WTC11 (cell line): ENCODE measurements at regions not wholly inside any gene's neighbourhood (a gene's known extent, or its start where the extent isn't known, plus 50 kb on each side); places are given as distances from the start of the nearest gene placed in this dataset.

Source experiments
- ATAC-seq: fragments of 200-7000 bp; cut with Tn5 transposase; 2 replicates; pipeline ENCODE4 v1.10.0; 2021; ENCODE audit warnings: mild to moderate bottlenecking, moderate library complexity
- CTCF ChIA-PET: fragments of 300-600 bp; sonication (Branson Sonifier 250); formaldehyde crosslinking; loops from one replicate; lab custom pipeline; 2021; ENCODE audit warnings: antibody characterized with exemption; lab: Charles Lee
- POLR2A ChIA-PET: fragments of 350-600 bp; sonication (Branson Sonifier 250); formaldehyde crosslinking; loops from one replicate; lab custom pipeline; 2021; ENCODE audit warnings: antibody characterized with exemption; lab: Charles Lee
- DNase-seq: peaks from one replicate; pipeline ENCODE4 v3.0.0; 2021; ENCODE audit warnings: low spot score
- H3K27ac Mint-ChIP-seq: 2 replicates; pipeline ENCODE4 v1.8.0; 2021; ENCODE audit warnings: mixed read lengths
- H3K27me3 Mint-ChIP-seq: 2 replicates; pipeline ENCODE4 v1.8.0; 2021; ENCODE audit warnings: low read depth, mild to moderate bottlenecking, moderate library complexity, mixed read lengths
- H3K36me3 Mint-ChIP-seq: 2 replicates; pipeline ENCODE4 v1.8.0; 2021; ENCODE audit warnings: mixed read lengths
- H3K4me1 Mint-ChIP-seq: 2 replicates; pipeline ENCODE4 v1.8.0; 2022; ENCODE audit warnings: mixed read lengths
- H3K4me3 Mint-ChIP-seq: 2 replicates; pipeline ENCODE4 v1.8.0; 2021; ENCODE audit warnings: mild to moderate bottlenecking, moderate library complexity, mixed read lengths
- H3K9me3 Mint-ChIP-seq: 2 replicates; pipeline ENCODE4 v1.8.0; 2021; ENCODE audit warnings: mixed read lengths
- ATF1 ChIP-seq: sonication (generic); formaldehyde crosslinking; IDR thresholded peaks from 2 replicates; pipeline ENCODE4 v1.8.1; 2023; ENCODE audit warnings: mild to moderate bottlenecking, moderate library complexity, missing genetic modification reagents
- CREB1 ChIP-seq: sonication (generic); formaldehyde crosslinking; IDR thresholded peaks from 2 replicates; pipeline ENCODE4 v1.8.0; 2023; ENCODE audit warnings: mild to moderate bottlenecking, missing genetic modification reagents
- FOXJ3 ChIP-seq: sonication (generic); formaldehyde crosslinking; IDR thresholded peaks from 2 replicates; pipeline ENCODE4 v1.9.0; 2021; ENCODE audit warnings: missing genetic modification reagents, mild to moderate bottlenecking, borderline replicate concordance
- FOXK1 ChIP-seq: sonication (generic); formaldehyde crosslinking; IDR thresholded peaks from 2 replicates; pipeline ENCODE4 v1.8.0; 2022; ENCODE audit warnings: mild to moderate bottlenecking, moderate library complexity, missing genetic modification reagents
- JAZF1 ChIP-seq: fragments of 250-450 bp; sonication (Bioruptor Pico); IDR thresholded peaks from 2 replicates; pipeline ENCODE4 v1.9.0; 2021; ENCODE audit warnings: moderate library complexity, mild to moderate bottlenecking, inconsistent platforms
- KAT7 ChIP-seq: sonication (generic); formaldehyde crosslinking; IDR thresholded peaks from 2 replicates; pipeline ENCODE4 v1.8.1; 2023; ENCODE audit warnings: missing genetic modification reagents, mild to moderate bottlenecking, borderline replicate concordance
- MXD4 ChIP-seq: fragments of 250-450 bp; sonication (Bioruptor Pico); IDR thresholded peaks from 2 replicates; pipeline ENCODE4 v1.8.0; 2021; ENCODE audit warnings: mild to moderate bottlenecking, moderate library complexity, borderline replicate concordance
- RORB ChIP-seq: fragments of 250-450 bp; sonication (Bioruptor Pico); IDR thresholded peaks from 2 replicates; pipeline ENCODE4 v1.9.0; 2021; ENCODE audit warnings: mild to moderate bottlenecking
- SOX15 ChIP-seq: fragments of 250-450 bp; sonication (Bioruptor Pico); IDR thresholded peaks from 2 replicates; pipeline ENCODE4 v1.9.0; 2021; ENCODE audit warnings: mild to moderate bottlenecking
- TP53 ChIP-seq: sonication (generic); formaldehyde crosslinking; IDR thresholded peaks from 2 replicates; pipeline ENCODE4 v1.8.1; 2023; ENCODE audit warnings: mild to moderate bottlenecking, missing genetic modification reagents
- ZNF121 ChIP-seq: sonication (generic); formaldehyde crosslinking; IDR thresholded peaks from 2 replicates; pipeline ENCODE4 v1.8.0; 2023; ENCODE audit warnings: missing genetic modification reagents
- TF ChIP-seq, protein P1 (sequence below): sonication (generic); formaldehyde crosslinking; IDR thresholded peaks from 2 replicates; pipeline ENCODE4 v1.8.0; 2023; ENCODE audit warnings: missing genetic modification reagents
- TF ChIP-seq, protein P2 (sequence below): fragments of 250-450 bp; sonication (Bioruptor Pico); IDR thresholded peaks from 2 replicates; pipeline ENCODE4 v1.9.0; 2021; ENCODE audit warnings: moderate library complexity, mild to moderate bottlenecking, inconsistent platforms, borderline replicate concordance
- TF ChIP-seq, protein P3 (sequence below): sonication (generic); formaldehyde crosslinking; IDR thresholded peaks from 2 replicates; pipeline ENCODE4 v1.8.1; 2022; ENCODE audit warnings: low read depth, mild to moderate bottlenecking, moderate library complexity, missing genetic modification reagents, borderline replicate concordance
- TF ChIP-seq, protein P4 (sequence below): sonication (generic); formaldehyde crosslinking; IDR thresholded peaks from 2 replicates; pipeline ENCODE4 v1.8.1; 2023; ENCODE audit warnings: mild to moderate bottlenecking, missing genetic modification reagents
- TF ChIP-seq, protein P5 (sequence below): fragments of 200-600 bp; IDR thresholded peaks from 2 replicates; pipeline ENCODE4 v1.8.0; 2022; ENCODE audit warnings: antibody characterized with exemption
- TF ChIP-seq, protein P6 (sequence below): sonication (generic); formaldehyde crosslinking; IDR thresholded peaks from 2 replicates; pipeline ENCODE4 v1.8.1; 2023; ENCODE audit warnings: mild to moderate bottlenecking, missing genetic modification reagents
- TF ChIP-seq, protein P7 (sequence below): fragments of 250-450 bp; sonication (Bioruptor Pico); IDR thresholded peaks from 2 replicates; pipeline ENCODE4 v1.9.0; 2021; ENCODE audit warnings: mild to moderate bottlenecking
- TF ChIP-seq, protein P8 (sequence below): sonication (generic); formaldehyde crosslinking; IDR thresholded peaks from 2 replicates; pipeline ENCODE4 v1.8.0; 2022; ENCODE audit warnings: missing genetic modification reagents

DNA sequence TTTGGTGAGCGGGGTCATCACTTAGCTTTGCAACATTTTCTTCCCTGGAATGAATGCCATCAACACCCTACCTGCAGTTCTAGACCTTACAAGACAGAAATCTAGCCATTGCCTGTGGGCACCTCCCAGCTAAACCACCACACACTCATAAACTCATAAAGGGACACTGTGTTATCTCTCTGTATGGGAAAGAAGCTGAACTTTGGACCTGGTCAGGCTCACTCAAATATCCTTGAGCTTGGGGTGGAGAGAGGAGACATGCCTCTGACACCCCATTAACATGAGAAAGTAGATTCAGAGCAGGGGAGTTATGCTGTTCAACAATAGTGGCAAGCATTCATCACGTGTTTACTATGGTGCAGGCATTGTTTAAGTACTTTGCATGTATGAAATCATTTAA, 205.6 kb downstream of the ZNF462 start:
- ChIA-PET POLR2A (no interaction called here), CTCF (no interaction called here)
- no peak for ATAC-seq

DNA sequence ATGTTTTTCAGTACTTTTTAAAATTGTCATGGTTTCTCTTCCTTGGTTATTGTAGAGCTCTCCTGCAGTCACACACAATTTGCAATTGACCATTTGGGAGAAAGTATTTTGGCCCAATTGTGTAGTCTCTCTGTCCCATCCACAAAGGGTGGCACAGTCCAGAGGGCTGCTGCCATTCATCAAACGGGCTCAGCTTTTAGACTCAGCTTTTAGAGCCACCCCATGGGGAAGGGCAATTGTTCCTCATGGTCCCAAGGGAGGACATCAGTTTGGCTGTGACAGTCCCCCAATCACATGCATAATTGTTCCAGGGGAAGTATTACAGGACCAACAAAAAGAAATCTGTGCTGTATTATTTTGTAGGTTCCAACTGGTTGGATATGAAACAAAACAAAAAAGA, 207.6 kb downstream of the ZNF462 start:
- CTCF ChIA-PET = no interaction called here
- DNase-seq = no peak
- H3K27me3 Mint-ChIP-seq = no peaks in the 10 kb centered on the region
- TF ChIP-seq, protein P1, sequence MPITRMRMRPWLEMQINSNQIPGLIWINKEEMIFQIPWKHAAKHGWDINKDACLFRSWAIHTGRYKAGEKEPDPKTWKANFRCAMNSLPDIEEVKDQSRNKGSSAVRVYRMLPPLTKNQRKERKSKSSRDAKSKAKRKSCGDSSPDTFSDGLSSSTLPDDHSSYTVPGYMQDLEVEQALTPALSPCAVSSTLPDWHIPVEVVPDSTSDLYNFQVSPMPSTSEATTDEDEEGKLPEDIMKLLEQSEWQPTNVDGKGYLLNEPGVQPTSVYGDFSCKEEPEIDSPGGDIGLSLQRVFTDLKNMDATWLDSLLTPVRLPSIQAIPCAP = no peak
- TF ChIP-seq, protein P2, sequence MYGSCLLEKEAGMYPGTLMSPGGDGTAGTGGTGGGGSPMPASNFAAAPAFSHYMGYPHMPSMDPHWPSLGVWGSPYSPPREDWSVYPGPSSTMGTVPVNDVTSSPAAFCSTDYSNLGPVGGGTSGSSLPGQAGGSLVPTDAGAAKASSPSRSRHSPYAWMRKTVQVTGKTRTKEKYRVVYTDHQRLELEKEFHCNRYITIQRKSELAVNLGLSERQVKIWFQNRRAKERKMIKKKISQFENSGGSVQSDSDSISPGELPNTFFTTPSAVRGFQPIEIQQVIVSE (CRISPR knock-in tag) = no peak
- TF ChIP-seq JAZF1 (CRISPR knock-in tag) (no peak), CREB1 (CRISPR knock-in tag) (no peak), FOXK1 (CRISPR knock-in tag) (no peak), MXD4 (no peak), ATF1 (CRISPR knock-in tag) (no peak)
- TF ChIP-seq, protein P3, sequence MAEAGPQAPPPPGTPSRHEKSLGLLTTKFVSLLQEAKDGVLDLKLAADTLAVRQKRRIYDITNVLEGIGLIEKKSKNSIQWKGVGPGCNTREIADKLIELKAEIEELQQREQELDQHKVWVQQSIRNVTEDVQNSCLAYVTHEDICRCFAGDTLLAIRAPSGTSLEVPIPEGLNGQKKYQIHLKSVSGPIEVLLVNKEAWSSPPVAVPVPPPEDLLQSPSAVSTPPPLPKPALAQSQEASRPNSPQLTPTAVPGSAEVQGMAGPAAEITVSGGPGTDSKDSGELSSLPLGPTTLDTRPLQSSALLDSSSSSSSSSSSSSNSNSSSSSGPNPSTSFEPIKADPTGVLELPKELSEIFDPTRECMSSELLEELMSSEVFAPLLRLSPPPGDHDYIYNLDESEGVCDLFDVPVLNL (CRISPR knock-in tag) = no peak
- POLR2A ChIA-PET = no interaction called here
- no peak overlapping the region for H3K4me3 Mint-ChIP-seq
- H3K27ac Mint-ChIP-seq = 0 out of 2 replicates have a peak overlapping the region, but pooled peaks have one; percentile 22
- no peak for ATAC-seq
- H3K36me3 Mint-ChIP-seq = no peaks in the 10 kb centered on the region
- H3K4me1 Mint-ChIP-seq = peaks cover 3% of the 10 kb centered on the region
- no peaks in the 10 kb centered on the region for H3K9me3 Mint-ChIP-seq

More for the DNA sequence above, 205.6 kb downstream of the ZNF462 start:
- peaks cover 3% of the 10 kb centered on the region for H3K4me1 Mint-ChIP-seq
- DNase-seq = no peak
- no peaks in the 10 kb centered on the region for H3K36me3 Mint-ChIP-seq
- H3K27me3 Mint-ChIP-seq = no peaks in the 10 kb centered on the region
- no peak overlapping the region for H3K4me3 Mint-ChIP-seq
- no peak overlapping the region for H3K27ac Mint-ChIP-seq
- H3K9me3 Mint-ChIP-seq = peaks cover 3% of the 10 kb centered on the region; the same call in 1 of the 2 replicates
- TF ChIP-seq, protein P4, sequence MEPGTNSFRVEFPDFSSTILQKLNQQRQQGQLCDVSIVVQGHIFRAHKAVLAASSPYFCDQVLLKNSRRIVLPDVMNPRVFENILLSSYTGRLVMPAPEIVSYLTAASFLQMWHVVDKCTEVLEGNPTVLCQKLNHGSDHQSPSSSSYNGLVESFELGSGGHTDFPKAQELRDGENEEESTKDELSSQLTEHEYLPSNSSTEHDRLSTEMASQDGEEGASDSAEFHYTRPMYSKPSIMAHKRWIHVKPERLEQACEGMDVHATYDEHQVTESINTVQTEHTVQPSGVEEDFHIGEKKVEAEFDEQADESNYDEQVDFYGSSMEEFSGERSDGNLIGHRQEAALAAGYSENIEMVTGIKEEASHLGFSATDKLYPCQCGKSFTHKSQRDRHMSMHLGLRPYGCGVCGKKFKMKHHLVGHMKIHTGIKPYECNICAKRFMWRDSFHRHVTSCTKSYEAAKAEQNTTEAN = no peak
- TF ChIP-seq, protein P5, sequence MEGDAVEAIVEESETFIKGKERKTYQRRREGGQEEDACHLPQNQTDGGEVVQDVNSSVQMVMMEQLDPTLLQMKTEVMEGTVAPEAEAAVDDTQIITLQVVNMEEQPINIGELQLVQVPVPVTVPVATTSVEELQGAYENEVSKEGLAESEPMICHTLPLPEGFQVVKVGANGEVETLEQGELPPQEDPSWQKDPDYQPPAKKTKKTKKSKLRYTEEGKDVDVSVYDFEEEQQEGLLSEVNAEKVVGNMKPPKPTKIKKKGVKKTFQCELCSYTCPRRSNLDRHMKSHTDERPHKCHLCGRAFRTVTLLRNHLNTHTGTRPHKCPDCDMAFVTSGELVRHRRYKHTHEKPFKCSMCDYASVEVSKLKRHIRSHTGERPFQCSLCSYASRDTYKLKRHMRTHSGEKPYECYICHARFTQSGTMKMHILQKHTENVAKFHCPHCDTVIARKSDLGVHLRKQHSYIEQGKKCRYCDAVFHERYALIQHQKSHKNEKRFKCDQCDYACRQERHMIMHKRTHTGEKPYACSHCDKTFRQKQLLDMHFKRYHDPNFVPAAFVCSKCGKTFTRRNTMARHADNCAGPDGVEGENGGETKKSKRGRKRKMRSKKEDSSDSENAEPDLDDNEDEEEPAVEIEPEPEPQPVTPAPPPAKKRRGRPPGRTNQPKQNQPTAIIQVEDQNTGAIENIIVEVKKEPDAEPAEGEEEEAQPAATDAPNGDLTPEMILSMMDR = no peak
- TF ChIP-seq FOXJ3 (CRISPR knock-in tag) = no peak
- TF ChIP-seq, protein P6, sequence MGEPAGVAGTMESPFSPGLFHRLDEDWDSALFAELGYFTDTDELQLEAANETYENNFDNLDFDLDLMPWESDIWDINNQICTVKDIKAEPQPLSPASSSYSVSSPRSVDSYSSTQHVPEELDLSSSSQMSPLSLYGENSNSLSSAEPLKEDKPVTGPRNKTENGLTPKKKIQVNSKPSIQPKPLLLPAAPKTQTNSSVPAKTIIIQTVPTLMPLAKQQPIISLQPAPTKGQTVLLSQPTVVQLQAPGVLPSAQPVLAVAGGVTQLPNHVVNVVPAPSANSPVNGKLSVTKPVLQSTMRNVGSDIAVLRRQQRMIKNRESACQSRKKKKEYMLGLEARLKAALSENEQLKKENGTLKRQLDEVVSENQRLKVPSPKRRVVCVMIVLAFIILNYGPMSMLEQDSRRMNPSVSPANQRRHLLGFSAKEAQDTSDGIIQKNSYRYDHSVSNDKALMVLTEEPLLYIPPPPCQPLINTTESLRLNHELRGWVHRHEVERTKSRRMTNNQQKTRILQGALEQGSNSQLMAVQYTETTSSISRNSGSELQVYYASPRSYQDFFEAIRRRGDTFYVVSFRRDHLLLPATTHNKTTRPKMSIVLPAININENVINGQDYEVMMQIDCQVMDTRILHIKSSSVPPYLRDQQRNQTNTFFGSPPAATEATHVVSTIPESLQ (CRISPR knock-in tag) = no peak
- TF ChIP-seq ZNF121 (CRISPR knock-in tag) = no peak
- no peak for TF ChIP-seq RORB (CRISPR knock-in tag)
- no peak for TF ChIP-seq SOX15 (CRISPR knock-in tag)

DNA sequence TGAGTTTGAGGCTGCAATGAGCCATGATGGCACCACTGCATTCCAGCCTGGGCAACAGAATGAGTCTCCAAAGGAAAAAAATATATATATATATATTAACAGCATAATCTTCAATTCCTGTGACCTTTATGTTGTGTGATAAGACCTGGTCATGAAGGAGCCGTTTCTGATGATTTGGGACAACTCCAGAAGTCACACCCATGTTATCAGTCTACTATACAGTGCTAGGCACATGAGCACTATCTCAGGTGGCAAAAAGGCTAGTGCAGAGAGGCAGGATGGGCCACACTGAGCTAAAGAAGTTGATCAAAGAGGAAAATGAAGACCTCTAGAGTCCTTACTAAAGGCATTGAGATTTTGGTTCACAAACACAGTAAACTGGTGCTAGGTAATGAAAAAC, 205.0 kb upstream of the RAD23B start:
- Mint-ChIP-seq H3K9me3 (no peaks in the 10 kb centered on the region), H3K4me1 (no peaks in the 10 kb centered on the region), H3K4me3 (no peak overlapping the region), H3K27me3 (no peaks in the 10 kb centered on the region), H3K36me3 (no peaks in the 10 kb centered on the region), H3K27ac (no peak overlapping the region)
- ChIA-PET CTCF (no interaction called here), POLR2A (no interaction called here)
- DNase-seq (no peak), ATAC-seq (no peak)
- TF ChIP-seq TP53 (no peak), KAT7 (CRISPR knock-in tag) (no peak)
- TF ChIP-seq, protein P7, sequence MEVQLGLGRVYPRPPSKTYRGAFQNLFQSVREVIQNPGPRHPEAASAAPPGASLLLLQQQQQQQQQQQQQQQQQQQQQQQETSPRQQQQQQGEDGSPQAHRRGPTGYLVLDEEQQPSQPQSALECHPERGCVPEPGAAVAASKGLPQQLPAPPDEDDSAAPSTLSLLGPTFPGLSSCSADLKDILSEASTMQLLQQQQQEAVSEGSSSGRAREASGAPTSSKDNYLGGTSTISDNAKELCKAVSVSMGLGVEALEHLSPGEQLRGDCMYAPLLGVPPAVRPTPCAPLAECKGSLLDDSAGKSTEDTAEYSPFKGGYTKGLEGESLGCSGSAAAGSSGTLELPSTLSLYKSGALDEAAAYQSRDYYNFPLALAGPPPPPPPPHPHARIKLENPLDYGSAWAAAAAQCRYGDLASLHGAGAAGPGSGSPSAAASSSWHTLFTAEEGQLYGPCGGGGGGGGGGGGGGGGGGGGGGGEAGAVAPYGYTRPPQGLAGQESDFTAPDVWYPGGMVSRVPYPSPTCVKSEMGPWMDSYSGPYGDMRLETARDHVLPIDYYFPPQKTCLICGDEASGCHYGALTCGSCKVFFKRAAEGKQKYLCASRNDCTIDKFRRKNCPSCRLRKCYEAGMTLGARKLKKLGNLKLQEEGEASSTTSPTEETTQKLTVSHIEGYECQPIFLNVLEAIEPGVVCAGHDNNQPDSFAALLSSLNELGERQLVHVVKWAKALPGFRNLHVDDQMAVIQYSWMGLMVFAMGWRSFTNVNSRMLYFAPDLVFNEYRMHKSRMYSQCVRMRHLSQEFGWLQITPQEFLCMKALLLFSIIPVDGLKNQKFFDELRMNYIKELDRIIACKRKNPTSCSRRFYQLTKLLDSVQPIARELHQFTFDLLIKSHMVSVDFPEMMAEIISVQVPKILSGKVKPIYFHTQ (CRISPR knock-in tag) = no peak
- TF ChIP-seq, protein P8, sequence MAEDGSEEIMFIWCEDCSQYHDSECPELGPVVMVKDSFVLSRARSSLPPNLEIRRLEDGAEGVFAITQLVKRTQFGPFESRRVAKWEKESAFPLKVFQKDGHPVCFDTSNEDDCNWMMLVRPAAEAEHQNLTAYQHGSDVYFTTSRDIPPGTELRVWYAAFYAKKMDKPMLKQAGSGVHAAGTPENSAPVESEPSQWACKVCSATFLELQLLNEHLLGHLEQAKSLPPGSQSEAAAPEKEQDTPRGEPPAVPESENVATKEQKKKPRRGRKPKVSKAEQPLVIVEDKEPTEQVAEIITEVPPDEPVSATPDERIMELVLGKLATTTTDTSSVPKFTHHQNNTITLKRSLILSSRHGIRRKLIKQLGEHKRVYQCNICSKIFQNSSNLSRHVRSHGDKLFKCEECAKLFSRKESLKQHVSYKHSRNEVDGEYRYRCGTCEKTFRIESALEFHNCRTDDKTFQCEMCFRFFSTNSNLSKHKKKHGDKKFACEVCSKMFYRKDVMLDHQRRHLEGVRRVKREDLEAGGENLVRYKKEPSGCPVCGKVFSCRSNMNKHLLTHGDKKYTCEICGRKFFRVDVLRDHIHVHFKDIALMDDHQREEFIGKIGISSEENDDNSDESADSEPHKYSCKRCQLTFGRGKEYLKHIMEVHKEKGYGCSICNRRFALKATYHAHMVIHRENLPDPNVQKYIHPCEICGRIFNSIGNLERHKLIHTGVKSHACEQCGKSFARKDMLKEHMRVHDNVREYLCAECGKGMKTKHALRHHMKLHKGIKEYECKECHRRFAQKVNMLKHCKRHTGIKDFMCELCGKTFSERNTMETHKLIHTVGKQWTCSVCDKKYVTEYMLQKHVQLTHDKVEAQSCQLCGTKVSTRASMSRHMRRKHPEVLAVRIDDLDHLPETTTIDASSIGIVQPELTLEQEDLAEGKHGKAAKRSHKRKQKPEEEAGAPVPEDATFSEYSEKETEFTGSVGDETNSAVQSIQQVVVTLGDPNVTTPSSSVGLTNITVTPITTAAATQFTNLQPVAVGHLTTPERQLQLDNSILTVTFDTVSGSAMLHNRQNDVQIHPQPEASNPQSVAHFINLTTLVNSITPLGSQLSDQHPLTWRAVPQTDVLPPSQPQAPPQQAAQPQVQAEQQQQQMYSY = no peak
